H1 (cell line): ENCODE measurements at regions not wholly inside any gene's neighbourhood (a gene's known extent, or its start where the extent isn't known, plus 50 kb on each side); places are given as distances from the start of the nearest gene placed in this dataset.

ENCODE experiments used
- CTCF ChIA-PET: fragments of 300-600 bp; sonication (Branson Sonifier 250); formaldehyde crosslinking; loops from one replicate; lab custom pipeline; 2021; ENCODE audit not compliant: partially characterized antibody; lab: Charles Lee
- POLR2A ChIA-PET: fragments of 300-600 bp; sonication (Branson Sonifier 250); formaldehyde crosslinking; loops from one replicate; lab custom pipeline; 2021; ENCODE audit warnings: inconsistent platforms; ENCODE audit not compliant: partially characterized antibody; lab: Charles Lee
- DNase-seq, 2 experiments: peaks; one replicate each; pipeline versions ENCODE4 v3.0.0 to v3.0.0-alpha.2; 2010 to 2022; ENCODE audit warnings: low spot score in 2 of 2, low read depth in 1 of 2, mixed read lengths in 1 of 2
- FAIRE-seq: peaks from 2 replicates; lab custom pipeline; 2011; peaks lifted over from hg19 to GRCh38; lab: Jason Lieb, UNC
- H2AFZ ChIP-seq: 2 replicates; pipeline ENCODE4 v1.8.1; 2012; ENCODE audit warnings: low read length, inconsistent platforms
- H2AK5ac ChIP-seq: 2 replicates; pipeline ENCODE4 v1.6.1; 2013; ENCODE audit warnings: low read depth, low read length
- H2BK120ac ChIP-seq: replicated peaks from 2 replicates; pipeline ENCODE3; 2013; ENCODE audit warnings: low read depth, low read length, inconsistent platforms
- H2BK12ac ChIP-seq: 2 replicates; pipeline ENCODE4 v1.6.1; 2013; ENCODE audit warnings: low read depth, low read length
- H2BK15ac ChIP-seq: 2 replicates; pipeline ENCODE4 v1.6.1; 2013; ENCODE audit warnings: low read length
- H2BK20ac ChIP-seq: 2 replicates; pipeline ENCODE4 v1.6.1; 2013; ENCODE audit warnings: low read length
- H2BK5ac ChIP-seq: 2 replicates; pipeline ENCODE4 v1.6.1; 2013; ENCODE audit warnings: low read depth, low read length
- H3K14ac ChIP-seq: 2 replicates; pipeline ENCODE4 v1.6.1; 2013; ENCODE audit warnings: inconsistent platforms; ENCODE audit not compliant: insufficient read length
- H3K18ac ChIP-seq: 2 replicates; pipeline ENCODE4 v1.6.1; 2013; ENCODE audit warnings: low read length; ENCODE audit errors: extremely low read depth
- H3K23ac ChIP-seq: 2 replicates; pipeline ENCODE4 v1.6.1; 2013; ENCODE audit warnings: inconsistent platforms; ENCODE audit not compliant: insufficient read length
- H3K23me2 ChIP-seq: 2 replicates; pipeline ENCODE4 v1.6.1; 2013; ENCODE audit warnings: low read depth, low read length
- H3K27ac ChIP-seq: 2 replicates; pipeline ENCODE4 v1.6.1; 2011; ENCODE audit warnings: low read depth, low read length, inconsistent platforms
- H3K27me3 ChIP-seq, 4 experiments: replicated peaks in 1 of 4; 1 replicate in 1 of 4; 2 replicates in 3 of 4; pipeline versions ENCODE4 v1.6.1 to v1.8.1; 2011 to 2013; ENCODE audit warnings: low read length in 3 of 4, mild to moderate bottlenecking in 3 of 4, inconsistent platforms in 2 of 4, mixed read lengths in 2 of 4, moderate library complexity in 1 of 4; ENCODE audit not compliant: control insufficient read depth in 3 of 4, insufficient read depth in 3 of 4; ENCODE audit errors: extremely low read depth in 1 of 4
- H3K36me3 ChIP-seq, 4 experiments: 2 replicates each; pipeline versions ENCODE4 v1.6.1 to v1.8.1; 2011 to 2013; ENCODE audit warnings: mild to moderate bottlenecking in 4 of 4, low read length in 3 of 4, moderate library complexity in 2 of 4, control low read depth in 1 of 4, inconsistent platforms in 1 of 4; ENCODE audit not compliant: insufficient read depth in 4 of 4, control insufficient read depth in 2 of 4
- H3K4ac ChIP-seq: replicated peaks from 2 replicates; pipeline ENCODE3; 2013; ENCODE audit warnings: low read length, low read depth, mixed read lengths, inconsistent platforms; ENCODE audit not compliant: insufficient read length
- H3K4me1 ChIP-seq, 4 experiments: replicated peaks in 1 of 4; 1 replicate in 1 of 4; 2 replicates in 3 of 4; pipeline versions ENCODE4 v1.6.1 to v1.8.1; 2011 to 2013; ENCODE audit warnings: low read length in 3 of 4, inconsistent platforms in 2 of 4, mixed read lengths in 1 of 4; ENCODE audit not compliant: insufficient read depth in 4 of 4, control insufficient read depth in 3 of 4
- H3K4me2 ChIP-seq, 2 experiments: 2 replicates each; pipeline versions ENCODE4 v1.6.1 to v1.8.1; 2011 to 2013; ENCODE audit warnings: low read depth in 2 of 2, low read length in 2 of 2, control low read depth in 1 of 2, inconsistent platforms in 1 of 2, mild to moderate bottlenecking in 1 of 2; ENCODE audit not compliant: insufficient read depth in 1 of 2
- H3K4me3 ChIP-seq, 4 experiments: fragments of 200-600, 300-600 bp in 1 of 4; sonication (generic), shearing (Covaris generic), sonication (Bioruptor Twin) in 1 of 4; 2 replicates each; pipeline versions ENCODE4 v1.5.1 to v1.8.1; 2011 to 2016; ENCODE audit warnings: low read length in 4 of 4, low read depth in 3 of 4, control low read depth in 2 of 4, inconsistent platforms in 2 of 4, mild to moderate bottlenecking in 2 of 4, mixed read lengths in 1 of 4, moderate library complexity in 1 of 4; ENCODE audit not compliant: insufficient read depth in 2 of 4; ENCODE audit errors: extremely low read depth in 1 of 4
- H3K56ac ChIP-seq: replicated peaks from 2 replicates; pipeline ENCODE3; 2013; ENCODE audit warnings: low read depth, mild to moderate bottlenecking, mixed read lengths, low read length, inconsistent platforms; ENCODE audit not compliant: insufficient read length
- H3K79me1 ChIP-seq: 2 replicates; pipeline ENCODE4 v1.6.1; 2013; ENCODE audit warnings: low read depth, low read length, control low read depth
- H3K79me2 ChIP-seq, 2 experiments: 2 replicates each; pipeline versions ENCODE4 v1.6.1 to v1.8.1; 2012 to 2013; ENCODE audit warnings: low read length in 2 of 2, mild to moderate bottlenecking in 2 of 2, inconsistent platforms in 1 of 2; ENCODE audit not compliant: insufficient read depth in 2 of 2, control insufficient read depth in 1 of 2
- H3K9ac ChIP-seq, 4 experiments: replicated peaks in 1 of 4; 1 replicate in 1 of 4; 2 replicates in 3 of 4; pipeline versions ENCODE4 v1.6.1 to v1.8.1; 2011 to 2013; ENCODE audit warnings: low read depth in 3 of 4, low read length in 3 of 4, control low read depth in 2 of 4, mild to moderate bottlenecking in 2 of 4, moderate library complexity in 2 of 4, inconsistent platforms in 1 of 4; ENCODE audit errors: extremely low read depth in 1 of 4
- H3K9me3 ChIP-seq, 2 experiments: 2 replicates each; pipeline versions ENCODE4 v1.6.1 to v1.8.1; 2012 to 2013; ENCODE audit warnings: mild to moderate bottlenecking in 2 of 2, moderate library complexity in 2 of 2, control low read depth in 1 of 2, inconsistent platforms in 1 of 2, low read depth in 1 of 2, low read length in 1 of 2, mixed read lengths in 1 of 2; ENCODE audit not compliant: insufficient read depth in 2 of 2
- H4K20me1 ChIP-seq, 2 experiments: replicated peaks in 1 of 2; 2 replicates each; pipeline versions ENCODE3 to v1.8.1; 2011 to 2013; ENCODE audit warnings: inconsistent platforms in 2 of 2, low read length in 2 of 2, mild to moderate bottlenecking in 1 of 2; ENCODE audit not compliant: insufficient read depth in 2 of 2, control insufficient read depth in 1 of 2
- H4K5ac ChIP-seq: 2 replicates; pipeline ENCODE4 v1.6.1; 2013; ENCODE audit warnings: low read length, low read depth, mixed read lengths, inconsistent platforms; ENCODE audit not compliant: insufficient read length
- H4K8ac ChIP-seq: 2 replicates; pipeline ENCODE4 v1.8.0; 2013; ENCODE audit warnings: mild to moderate bottlenecking, moderate library complexity, low read length, inconsistent platforms; ENCODE audit not compliant: insufficient read depth; ENCODE audit errors: extremely low read depth
- H4K91ac ChIP-seq: replicated peaks from 2 replicates; pipeline ENCODE3; 2013; ENCODE audit warnings: low read length, mixed read lengths, inconsistent platforms; ENCODE audit not compliant: insufficient read length
- HDAC6 ChIP-seq: IDR thresholded peaks from one replicate; pipeline ENCODE4 v1.7.1; 2012; ENCODE audit warnings: low read depth, mild to moderate bottlenecking, inconsistent platforms, low read length, moderate library complexity
- JUND ChIP-seq: IDR thresholded peaks from 2 replicates; pipeline ENCODE4 v1.6.1; 2011; ENCODE audit warnings: mild to moderate bottlenecking, improper control_type of control experiment, low read length
- RAD21 ChIP-seq, 2 experiments: IDR thresholded peaks in 1 of 2; conservative IDR thresholded peaks in 1 of 2; 2 replicates each; pipeline ENCODE4 v1.6.1; 2011; ENCODE audit warnings: low read depth in 2 of 2, low read length in 2 of 2, improper control_type of control experiment in 1 of 2, inconsistent platforms in 1 of 2, mild to moderate bottlenecking in 1 of 2, moderate library complexity in 1 of 2
- SRF ChIP-seq: IDR thresholded peaks from 2 replicates; pipeline ENCODE4 v1.6.1; 2011; ENCODE audit warnings: mild to moderate bottlenecking, low read depth, low read length, moderate library complexity
- SUZ12 ChIP-seq: fragments of 200-600 bp; sonication (generic); IDR thresholded peaks from 2 replicates; pipeline ENCODE4 v1.6.1; 2012; ENCODE audit warnings: mild to moderate bottlenecking, inconsistent platforms, low read length, moderate library complexity, mixed read lengths
- WGBS, 2 experiments: shearing (Covaris generic) in 1 of 2; methylation state at CpG; one replicate each; pipeline versions ENCODE4 v1.1.6 to v1.1.7; 2013 to 2015; ENCODE audit warnings: low lambda C conversion rate in 2 of 2, mixed read lengths in 2 of 2, inconsistent platforms in 1 of 2, low coverage in 1 of 2, missing lambda C conversion rate in 1 of 2; ENCODE audit not compliant: insufficient replicate concordance in 2 of 2, insufficient coverage in 1 of 2, insufficient read length in 1 of 2; ENCODE audit errors: extremely low coverage in 1 of 2, missing lambda C conversion rate in 1 of 2; 5-methylcytosine and 5-hydroxymethylcytosine counted together

DNA sequence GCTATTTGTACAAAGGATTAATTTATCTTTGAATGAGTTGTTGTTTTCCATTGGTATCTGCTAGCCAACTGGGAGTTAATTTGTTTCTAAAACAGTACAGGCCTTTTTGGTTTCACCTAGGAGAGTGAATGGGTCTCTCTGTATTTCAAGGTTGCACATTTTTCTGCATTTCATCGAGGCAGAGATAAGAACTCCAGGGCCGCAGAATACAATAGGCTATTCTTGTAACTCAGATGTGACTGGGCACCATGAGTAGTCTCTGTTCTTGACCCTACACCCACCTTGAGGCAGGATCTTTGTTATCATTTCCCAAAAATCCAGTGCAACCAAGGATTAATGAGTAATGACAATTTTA is 51.7 kb upstream of the OR9Q1 start:
- H2AK5ac ChIP-seq: no peak overlapping the region
- H3K23ac ChIP-seq: no peak overlapping the region
- H3K56ac ChIP-seq: no peak overlapping the region
- no peak overlapping the region for H2BK20ac ChIP-seq
- H2AFZ ChIP-seq: no peak overlapping the region
- FAIRE-seq: no peak
- TF ChIP-seq HDAC6 (no peak), JUND (no peak), SUZ12 (no peak), RAD21 (IDR thresholded peaks at IDR 0.05 in 1 of 2, conservative IDR thresholded peaks at IDR 0.05 in 1 of 2; ENCODE audit: low read depth in 2 of 2, low read length in 2 of 2) (no peak), SRF (no peak)
- TF ChIP-seq, all 59 proteins: peak for 0
- no peak overlapping the region for H2BK12ac ChIP-seq
- H3K79me1 ChIP-seq: no peaks in the 10 kb centered on the region
- H3K9ac ChIP-seq: no peak overlapping the region
- H3K4me2 ChIP-seq: no peak overlapping the region
- no peak overlapping the region for H3K27ac ChIP-seq
- H3K36me3 ChIP-seq: no peaks in the 10 kb centered on the region
- H3K9me3 ChIP-seq: no peaks in the 10 kb centered on the region
- H3K4me1 ChIP-seq: no peaks in the 10 kb centered on the region
- no peak overlapping the region for H3K4ac ChIP-seq
- no peaks in the 10 kb centered on the region for H3K79me2 ChIP-seq
- H3K4me3 ChIP-seq: no peak overlapping the region
- H4K20me1 ChIP-seq: no peaks in the 10 kb centered on the region
- CTCF ChIA-PET: no interaction called here
- H2BK15ac ChIP-seq: no peak overlapping the region
- 79% methylated on average over 2 of the region's 2 CpGs; no CpG with 5 or more reads in 1 of the 2 experiments for WGBS, 2 experiments
- no peak overlapping the region for H3K18ac ChIP-seq
- no peak for DNase-seq
- no peak overlapping the region for H2BK120ac ChIP-seq
- POLR2A ChIA-PET: no interaction called here
- H4K5ac ChIP-seq: no peak overlapping the region
- H4K91ac ChIP-seq: no peak overlapping the region
- H3K27me3 ChIP-seq: no peaks in the 10 kb centered on the region
- no peaks in the 10 kb centered on the region for H3K23me2 ChIP-seq
- H3K14ac ChIP-seq: no peak overlapping the region
- H2BK5ac ChIP-seq: no peak overlapping the region
- H4K8ac ChIP-seq: no peak overlapping the region
